T-helper 17 cell (primary cell): ENCODE measurements at regions not wholly inside any gene's neighbourhood (a gene's known extent, or its start where the extent isn't known, plus 50 kb on each side); places are given as distances from the start of the nearest gene placed in this dataset.

Experiments used
- ATAC-seq: fragments of 150-1000 bp; cut with Tn5 transposase; 2 replicates; pipeline ENCODE4 v1.10.0; 2021; ENCODE audit warnings: mild to moderate bottlenecking, moderate library complexity
- DNase-seq, 3 donors: peaks; one replicate each; pipeline versions ENCODE4 v3.0.0 to v3.0.0-alpha.2; 2020 to 2021
- H3K9me3 ChIP-seq: one replicate; pipeline ENCODE4 v1.7.0; 2013; ENCODE audit warnings: low read length, mild to moderate bottlenecking; ENCODE audit not compliant: control insufficient read depth, poor library complexity, severe bottlenecking
- H3K27ac Mint-ChIP-seq: one replicate; pipeline ENCODE4 v1.8.0; 2022; ENCODE audit warnings: mild to moderate bottlenecking, moderate library complexity, mixed read lengths
- H3K27me3 Mint-ChIP-seq: one replicate; pipeline ENCODE4 v1.8.0; 2022; ENCODE audit warnings: mixed read lengths
- H3K36me3 Mint-ChIP-seq: one replicate; pipeline ENCODE4 v1.8.0; 2022; ENCODE audit warnings: low read depth, mixed read lengths
- H3K4me1 Mint-ChIP-seq: one replicate; pipeline ENCODE4 v1.8.0; 2022; ENCODE audit warnings: mild to moderate bottlenecking, mixed read lengths
- H3K4me3 Mint-ChIP-seq: one replicate; pipeline ENCODE4 v1.8.0; 2022; ENCODE audit warnings: mild to moderate bottlenecking, moderate library complexity, mixed read lengths

DNA sequence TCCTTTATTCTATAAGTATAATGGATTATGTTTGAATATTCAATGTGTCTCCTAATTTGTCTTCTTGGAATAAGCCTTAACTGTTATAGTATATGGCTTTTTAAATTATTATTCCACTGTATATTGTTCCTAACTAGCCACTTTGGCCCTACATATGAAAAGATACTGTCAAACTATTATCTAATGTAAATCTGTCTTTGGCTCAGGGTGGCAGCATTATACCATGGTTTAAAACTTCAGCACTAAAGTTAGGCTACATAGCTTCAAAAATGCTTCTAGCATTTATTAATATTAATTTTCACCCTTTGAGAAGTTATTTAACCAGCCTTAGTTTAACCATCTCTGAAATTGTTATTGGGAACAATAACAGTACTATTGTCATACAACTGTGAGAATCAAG, 543.1 kb upstream of the MBL2 start:
- no peaks in the 10 kb centered on the region for H3K27me3 Mint-ChIP-seq
- H3K27ac Mint-ChIP-seq, result no peak overlapping the region
- no peaks in the 10 kb centered on the region for H3K36me3 Mint-ChIP-seq

DNA sequence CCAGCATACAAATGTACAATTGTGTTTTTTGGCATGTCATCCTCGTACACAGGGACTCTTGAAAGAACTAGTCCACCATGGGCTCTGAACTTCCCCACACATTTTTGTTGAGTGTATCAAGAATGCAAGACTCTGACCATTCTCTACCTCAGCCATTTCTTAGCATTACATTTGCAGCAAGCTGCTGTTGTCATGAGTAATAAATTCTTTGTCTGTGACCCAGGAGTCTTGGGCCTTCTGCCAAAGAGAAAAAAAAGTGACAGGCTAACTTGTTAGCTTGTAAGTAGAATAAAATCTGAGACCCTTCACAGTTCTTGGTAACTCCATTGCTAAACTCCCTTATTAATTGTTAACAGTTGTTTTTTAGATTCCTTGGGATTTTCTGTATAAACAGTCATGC, 542.3 kb upstream of the MBL2 start:
- no peaks in the 10 kb centered on the region for H3K9me3 ChIP-seq
- Mint-ChIP-seq H3K27ac (no peak overlapping the region), H3K27me3 (no peaks in the 10 kb centered on the region), H3K4me1 (no peaks in the 10 kb centered on the region), H3K4me3 (no peak overlapping the region), H3K36me3 (no peaks in the 10 kb centered on the region)
- ATAC-seq (no peak), DNase-seq (no peak)

More for the DNA sequence above, 543.1 kb upstream of the MBL2 start:
- no peaks in the 10 kb centered on the region for H3K9me3 ChIP-seq
- DNase-seq, result no peak
- ATAC-seq, result no peak
- Mint-ChIP-seq H3K4me1 (no peaks in the 10 kb centered on the region), H3K4me3 (no peak overlapping the region)

DNA sequence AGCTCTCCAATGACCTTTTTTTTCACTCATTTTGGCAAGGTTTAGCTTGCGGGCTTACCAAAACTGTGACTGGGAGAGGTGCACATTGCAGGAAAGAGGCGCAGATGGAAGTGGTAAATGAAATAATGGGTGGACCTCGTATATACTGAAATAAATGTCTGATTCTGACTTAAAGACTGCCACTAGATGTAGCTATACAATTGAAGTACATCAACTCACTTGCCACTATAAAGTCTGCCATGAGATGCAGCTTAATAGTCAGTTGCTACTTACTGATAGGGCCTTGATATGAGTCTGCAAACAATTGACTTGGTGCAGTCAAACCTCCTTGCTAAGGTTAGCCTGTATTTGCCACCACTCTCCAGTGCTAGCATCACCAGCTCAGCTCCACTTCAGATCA, 525.9 kb upstream of the MBL2 start:
- H3K9me3 ChIP-seq, result no peaks in the 10 kb centered on the region
- no peaks in the 10 kb centered on the region for H3K27me3 Mint-ChIP-seq
- no peak for ATAC-seq
- no peaks in the 10 kb centered on the region for H3K36me3 Mint-ChIP-seq
- no peak overlapping the region for H3K4me3 Mint-ChIP-seq
- H3K27ac Mint-ChIP-seq, result no peak overlapping the region
- no peaks in the 10 kb centered on the region for H3K4me1 Mint-ChIP-seq
- no peak for DNase-seq

DNA sequence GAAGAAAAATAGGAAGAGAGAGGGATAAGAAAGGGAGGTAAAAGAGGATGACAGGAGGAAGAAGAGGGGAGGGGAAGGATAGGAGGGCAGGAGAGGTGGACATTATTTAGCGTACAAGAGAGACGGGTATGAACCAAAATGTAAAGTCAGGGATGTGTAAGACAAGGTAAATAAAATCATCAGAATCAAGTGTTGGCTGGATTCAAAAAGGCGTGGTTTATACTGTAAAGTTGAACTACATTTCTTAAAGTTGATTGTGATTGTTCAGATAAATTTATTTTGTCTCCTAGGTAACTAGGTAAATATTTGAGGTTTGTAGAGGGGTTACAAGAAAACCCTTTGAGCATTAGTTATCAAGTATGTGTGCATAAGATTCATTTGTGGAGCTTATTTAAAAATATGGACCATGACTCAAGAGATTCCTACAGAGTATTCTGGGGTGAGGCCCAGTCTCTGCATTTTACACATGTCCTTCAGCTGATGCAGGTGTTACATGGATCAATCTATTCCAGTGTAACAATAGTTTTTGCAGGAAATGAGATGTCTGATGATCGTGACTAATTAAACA, 512.1 kb upstream of the MBL2 start:
- DNase-seq (no peak), ATAC-seq (no peak)
- Mint-ChIP-seq H3K4me1 (no peaks in the 10 kb centered on the region), H3K27me3 (no peaks in the 10 kb centered on the region), H3K4me3 (no peak overlapping the region), H3K27ac (no peak overlapping the region), H3K36me3 (no peaks in the 10 kb centered on the region)
- H3K9me3 ChIP-seq, result peaks cover 3% of the 10 kb centered on the region

DNA sequence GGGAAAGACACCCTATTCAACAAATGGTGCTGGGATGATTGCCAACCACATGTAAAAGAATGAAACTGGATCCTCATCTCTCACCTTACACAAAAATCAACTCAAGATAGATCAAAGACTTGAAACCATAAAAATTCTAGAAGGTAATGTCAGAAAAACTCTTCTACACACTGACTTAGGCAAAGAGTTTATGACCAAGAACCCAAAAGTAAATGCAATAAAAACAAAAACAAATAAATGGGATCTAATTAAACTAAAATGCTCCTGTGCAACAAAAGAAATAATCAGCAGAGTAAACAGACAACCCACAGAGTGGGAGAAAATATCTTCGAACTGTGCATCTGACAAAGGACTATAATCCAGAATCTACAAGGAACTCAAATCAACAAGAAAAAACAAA, 504.2 kb upstream of the MBL2 start:
- no peaks in the 10 kb centered on the region for H3K9me3 ChIP-seq
- Mint-ChIP-seq H3K36me3 (no peaks in the 10 kb centered on the region), H3K27me3 (no peaks in the 10 kb centered on the region), H3K4me1 (no peaks in the 10 kb centered on the region), H3K4me3 (no peak overlapping the region), H3K27ac (no peak overlapping the region)
- no peak for ATAC-seq
- no peak for DNase-seq

DNA sequence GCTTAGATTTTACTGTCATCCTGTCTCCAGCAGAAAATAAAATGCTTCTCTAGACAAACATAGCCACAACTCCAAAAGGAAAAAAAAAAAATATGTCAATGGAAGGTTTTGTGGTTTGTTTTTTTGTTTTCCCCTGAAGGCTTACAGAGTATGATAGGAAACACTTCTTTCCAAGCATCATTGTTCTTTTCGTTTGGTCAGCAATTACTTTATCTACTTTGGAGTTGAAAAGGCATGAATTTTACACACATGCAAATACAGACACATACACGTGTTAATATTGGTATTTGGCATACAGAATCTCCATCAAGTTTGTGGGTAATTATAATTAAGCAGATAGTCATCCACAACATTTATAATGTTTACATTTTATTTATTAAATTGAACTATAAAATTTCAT, 496.9 kb upstream of the MBL2 start:
- no peaks in the 10 kb centered on the region for H3K36me3 Mint-ChIP-seq
- H3K9me3 ChIP-seq, result no peaks in the 10 kb centered on the region
- ATAC-seq, result no peak
- H3K27me3 Mint-ChIP-seq, result no peaks in the 10 kb centered on the region
- no peak for DNase-seq
- no peak overlapping the region for H3K27ac Mint-ChIP-seq
- H3K4me1 Mint-ChIP-seq, result no peaks in the 10 kb centered on the region
- H3K4me3 Mint-ChIP-seq, result no peak overlapping the region

DNA sequence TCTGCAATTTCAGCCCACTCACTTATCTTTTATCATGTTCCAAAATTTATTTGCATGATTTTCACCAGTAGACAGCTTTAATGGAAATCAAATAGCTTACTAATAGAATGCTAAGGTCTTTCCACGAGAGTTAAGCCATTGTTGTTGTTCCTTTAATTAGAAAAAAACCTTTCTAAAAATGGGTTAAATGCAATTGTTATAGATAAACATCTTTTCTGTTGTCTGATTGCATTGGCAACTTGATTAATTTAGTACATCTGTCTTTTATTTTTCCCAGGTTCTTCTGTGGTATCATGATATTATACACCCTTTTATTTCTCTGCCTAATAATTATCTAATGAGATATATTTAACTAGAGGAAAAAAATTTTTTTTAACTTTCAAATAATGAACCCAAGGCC, 487.6 kb upstream of the MBL2 start:
- no peaks in the 10 kb centered on the region for H3K4me1 Mint-ChIP-seq
- H3K27me3 Mint-ChIP-seq, result no peaks in the 10 kb centered on the region
- ATAC-seq, result no peak
- no peaks in the 10 kb centered on the region for H3K9me3 ChIP-seq
- H3K27ac Mint-ChIP-seq, result no peak overlapping the region
- DNase-seq, result no peak
- H3K36me3 Mint-ChIP-seq, result no peaks in the 10 kb centered on the region
- H3K4me3 Mint-ChIP-seq, result no peak overlapping the region

DNA sequence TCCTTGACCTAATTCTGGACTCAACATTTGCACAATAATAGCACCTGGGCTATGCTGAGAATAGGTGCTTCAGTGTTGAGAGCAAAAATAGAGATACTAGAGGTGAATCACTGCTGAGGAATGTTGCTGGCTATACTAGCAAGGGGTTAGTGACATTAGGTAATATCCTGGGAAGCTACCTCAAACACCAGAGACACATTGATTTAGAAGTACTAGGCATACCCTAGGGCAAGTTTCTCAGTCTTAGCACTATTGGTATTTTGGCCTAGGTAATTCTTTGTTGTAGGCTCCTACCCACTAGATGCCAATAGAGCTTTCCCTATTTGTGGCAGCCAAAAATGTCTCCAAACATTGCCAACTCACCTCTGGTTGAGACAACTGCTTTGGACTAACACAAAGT, 484.0 kb upstream of the MBL2 start:
- no peaks in the 10 kb centered on the region for H3K36me3 Mint-ChIP-seq
- no peaks in the 10 kb centered on the region for H3K4me1 Mint-ChIP-seq
- H3K4me3 Mint-ChIP-seq, result no peak overlapping the region
- H3K9me3 ChIP-seq, result no peaks in the 10 kb centered on the region
- DNase-seq (no peak), ATAC-seq (no peak)
- H3K27me3 Mint-ChIP-seq, result no peaks in the 10 kb centered on the region
- no peak overlapping the region for H3K27ac Mint-ChIP-seq

DNA sequence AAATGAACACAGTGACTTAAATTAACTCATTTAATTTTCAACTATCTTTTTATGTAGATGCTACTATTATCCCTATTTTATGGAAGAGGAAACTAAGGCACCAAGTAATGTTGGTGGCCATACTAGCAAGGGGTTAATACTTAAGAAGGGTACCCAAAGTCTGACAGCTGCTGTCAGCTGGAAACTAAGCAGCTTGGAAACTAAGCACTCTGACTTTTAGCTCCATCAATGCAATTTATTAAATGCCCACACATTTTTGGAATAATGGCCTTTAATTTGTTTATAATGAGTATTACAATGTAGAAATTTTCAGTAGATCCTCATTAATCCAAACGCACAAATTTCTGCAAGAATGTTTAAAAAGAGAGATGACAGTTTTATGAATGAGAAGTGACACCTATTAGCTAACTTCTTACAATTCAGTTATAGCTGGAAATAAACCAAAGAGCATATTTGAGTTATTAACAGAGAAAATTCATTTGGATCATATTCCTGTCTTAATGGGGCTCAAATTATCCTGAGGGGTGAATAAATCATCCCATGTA, 483.1 kb upstream of the MBL2 start:
- Mint-ChIP-seq H3K27ac (no peak overlapping the region), H3K4me1 (no peaks in the 10 kb centered on the region), H3K4me3 (no peak overlapping the region), H3K36me3 (no peaks in the 10 kb centered on the region), H3K27me3 (no peaks in the 10 kb centered on the region)
- DNase-seq (no peak), ATAC-seq (no peak)
- no peaks in the 10 kb centered on the region for H3K9me3 ChIP-seq

DNA sequence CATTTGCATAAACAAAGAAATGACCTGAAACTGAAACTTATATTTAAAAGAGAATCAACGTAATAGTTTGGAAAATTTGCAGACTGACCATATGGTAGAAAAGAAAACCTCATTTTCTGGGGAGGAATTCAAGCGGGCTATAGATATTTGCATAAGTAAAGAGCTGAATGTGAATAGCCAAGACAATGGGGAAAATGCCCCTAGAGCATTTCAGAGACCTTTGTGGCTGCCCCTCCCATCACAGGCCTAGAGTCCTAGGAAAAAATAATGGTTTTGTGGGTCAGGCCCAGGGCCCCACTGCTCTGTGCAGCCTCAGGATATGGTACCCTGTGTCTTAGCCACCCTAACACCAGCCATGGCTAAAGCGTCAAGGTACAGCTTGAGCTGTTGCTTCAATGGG, 480.6 kb upstream of the MBL2 start:
- no peaks in the 10 kb centered on the region for H3K36me3 Mint-ChIP-seq

DNA sequence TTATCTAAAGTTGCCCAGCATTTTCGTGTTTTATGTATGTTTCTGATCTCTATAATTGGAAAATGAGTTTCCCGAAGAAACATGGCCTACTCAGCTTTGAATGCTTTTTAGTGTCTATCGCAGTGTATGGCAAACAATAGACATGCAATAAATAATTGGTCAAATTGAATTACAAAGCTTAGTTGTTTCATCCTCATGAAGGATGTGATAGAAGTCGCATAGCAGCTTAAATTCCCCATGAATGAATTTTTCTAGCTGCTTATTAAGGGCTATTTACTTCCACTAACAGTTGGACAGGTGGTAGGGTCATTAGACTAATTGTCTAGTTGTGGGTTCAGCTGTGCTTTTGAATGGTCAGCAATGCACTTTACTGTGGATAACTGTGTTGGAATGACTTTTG, 467.3 kb upstream of the MBL2 start:
- Mint-ChIP-seq H3K4me3 (no peak overlapping the region), H3K36me3 (no peaks in the 10 kb centered on the region), H3K4me1 (no peaks in the 10 kb centered on the region), H3K27ac (no peak overlapping the region), H3K27me3 (no peaks in the 10 kb centered on the region)
- peaks cover 2% of the 10 kb centered on the region for H3K9me3 ChIP-seq
- no peak for ATAC-seq
- no peak for DNase-seq

More for the DNA sequence above, 480.6 kb upstream of the MBL2 start:
- DNase-seq, result no peak
- no peak overlapping the region for H3K4me3 Mint-ChIP-seq
- ATAC-seq, result no peak
- H3K27me3 Mint-ChIP-seq, result no peaks in the 10 kb centered on the region
- H3K27ac Mint-ChIP-seq, result no peak overlapping the region
- no peaks in the 10 kb centered on the region for H3K9me3 ChIP-seq
- no peaks in the 10 kb centered on the region for H3K4me1 Mint-ChIP-seq

DNA sequence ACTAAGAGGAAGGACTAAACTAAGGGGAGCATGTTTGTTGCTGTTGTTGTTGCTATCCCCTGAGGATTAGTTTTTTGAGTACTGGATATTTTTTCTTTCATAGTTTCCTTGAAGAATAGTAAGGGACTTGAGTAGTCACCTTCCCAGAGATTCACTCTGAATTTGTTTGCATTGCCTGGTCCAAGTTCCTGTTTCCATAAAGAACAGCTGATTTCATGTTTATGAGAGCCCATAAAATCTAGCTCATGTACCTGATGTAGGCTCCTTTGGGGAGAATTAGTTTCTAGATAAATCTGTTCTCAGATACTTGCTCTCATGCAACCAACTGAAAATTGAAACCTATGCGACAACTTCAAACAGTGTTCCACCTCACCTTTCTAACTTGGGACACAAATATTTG, 464.4 kb upstream of the MBL2 start:
- H3K9me3 ChIP-seq, result peaks cover 2% of the 10 kb centered on the region
- no peak for DNase-seq
- Mint-ChIP-seq H3K27ac (no peak overlapping the region), H3K4me1 (no peaks in the 10 kb centered on the region), H3K4me3 (no peak overlapping the region), H3K36me3 (no peaks in the 10 kb centered on the region), H3K27me3 (no peaks in the 10 kb centered on the region)
- no peak for ATAC-seq

DNA sequence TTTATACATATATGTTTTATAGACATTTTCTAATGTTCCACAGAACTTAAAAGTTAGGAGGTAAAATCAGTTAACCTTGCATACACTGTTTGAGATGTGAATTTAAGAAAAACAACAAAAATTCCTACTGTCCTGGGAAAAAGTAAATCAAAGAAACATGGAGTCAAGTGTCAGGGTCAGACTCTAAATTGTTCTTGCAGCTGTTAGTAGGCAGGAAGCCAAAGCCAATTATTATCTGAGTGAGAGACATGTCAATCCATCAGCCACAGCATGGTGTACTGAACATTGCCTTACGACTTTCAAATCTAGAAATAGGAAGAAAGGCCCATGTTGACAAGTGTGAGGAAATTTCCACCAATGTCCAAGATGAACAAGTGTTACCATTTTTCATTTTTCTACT, 461.2 kb upstream of the MBL2 start:
- H3K9me3 ChIP-seq, result peaks cover 2% of the 10 kb centered on the region

DNA sequence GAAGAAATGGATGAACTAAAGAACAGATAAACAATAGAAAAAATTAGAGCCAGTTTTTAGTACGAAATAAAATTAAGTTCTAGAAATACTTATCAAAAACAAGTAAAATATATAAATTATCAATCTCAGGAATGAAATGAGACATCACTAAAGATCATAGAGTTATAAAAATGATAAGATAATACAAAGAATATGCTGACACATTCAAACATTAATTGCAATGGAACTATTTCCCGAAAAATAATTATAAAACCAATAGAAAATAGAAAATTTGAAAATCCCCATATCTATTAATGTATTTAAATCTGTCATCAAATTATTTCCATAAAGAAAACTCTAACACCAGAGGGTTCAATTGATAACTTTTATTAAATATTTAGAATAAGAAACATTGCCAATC, 458.1 kb upstream of the MBL2 start:
- H3K27me3 Mint-ChIP-seq, result no peaks in the 10 kb centered on the region
- peaks cover 2% of the 10 kb centered on the region for H3K9me3 ChIP-seq
- ATAC-seq (no peak), DNase-seq (no peak)
- H3K27ac Mint-ChIP-seq, result no peak overlapping the region
- no peaks in the 10 kb centered on the region for H3K36me3 Mint-ChIP-seq
- H3K4me1 Mint-ChIP-seq, result no peaks in the 10 kb centered on the region
- no peak overlapping the region for H3K4me3 Mint-ChIP-seq

More for the DNA sequence above, 461.2 kb upstream of the MBL2 start:
- ATAC-seq, result no peak
- Mint-ChIP-seq H3K4me3 (no peak overlapping the region), H3K36me3 (no peaks in the 10 kb centered on the region), H3K27ac (no peak overlapping the region), H3K4me1 (no peaks in the 10 kb centered on the region), H3K27me3 (no peaks in the 10 kb centered on the region)
- DNase-seq, result no peak
